HG03342 (cell line): ENCODE measurements at regions not wholly inside any gene's neighbourhood (a gene's known extent, or its start where the extent isn't known, plus 50 kb on each side); places are given as distances from the start of the nearest gene placed in this dataset.
"Not testable (repeated sequence)": the region's sequence is repeated elsewhere in the genome, so short reads cannot be mapped to it uniquely, and the experiment has no call there.

Source experiments
- ATAC-seq: cut with Tn5 transposase; IDR thresholded peaks from one replicate; pipeline ENCODE4 v1.9.1; 2021; ENCODE audit warnings: mild to moderate bottlenecking, moderate library complexity; ENCODE audit not compliant: unreplicated experiment

- ATAC-seq: no peak
These were observed 1675.9 kb upstream of the CELF4 start for GRCh38 chr18:39241534-39241933.

DNA sequence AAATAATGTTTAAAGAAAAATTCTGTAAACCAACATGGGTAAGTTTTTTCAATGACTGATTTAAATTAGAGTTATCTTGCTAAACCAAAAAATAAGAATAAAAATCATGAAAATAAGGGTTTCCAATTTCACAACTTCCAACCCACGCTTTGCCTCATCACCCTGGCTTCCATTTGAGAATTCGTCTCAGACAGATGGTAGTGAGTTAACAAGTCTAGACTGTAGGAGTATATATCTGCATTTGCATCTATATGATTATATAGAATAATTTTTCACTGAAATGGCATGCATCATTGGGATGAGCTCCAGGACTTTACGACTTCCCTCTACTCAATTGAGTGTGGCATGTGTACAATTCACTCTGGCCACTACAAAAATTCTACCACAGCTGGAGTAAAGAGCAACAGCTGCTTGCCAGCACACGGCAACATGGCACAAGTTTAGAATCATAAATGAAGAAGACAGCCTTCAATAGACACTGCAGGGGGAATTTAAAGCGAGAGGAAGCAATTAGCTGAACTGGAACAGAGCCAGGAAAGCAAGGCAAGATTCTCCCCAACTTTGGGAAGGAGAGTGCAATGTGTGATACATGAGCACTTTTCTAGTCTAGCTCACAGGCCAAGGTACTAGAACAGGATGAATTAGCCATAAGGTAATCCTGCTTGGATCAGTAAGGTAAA lies 1673.5 kb upstream of the CELF4 start:
- ATAC-seq: no peak

DNA sequence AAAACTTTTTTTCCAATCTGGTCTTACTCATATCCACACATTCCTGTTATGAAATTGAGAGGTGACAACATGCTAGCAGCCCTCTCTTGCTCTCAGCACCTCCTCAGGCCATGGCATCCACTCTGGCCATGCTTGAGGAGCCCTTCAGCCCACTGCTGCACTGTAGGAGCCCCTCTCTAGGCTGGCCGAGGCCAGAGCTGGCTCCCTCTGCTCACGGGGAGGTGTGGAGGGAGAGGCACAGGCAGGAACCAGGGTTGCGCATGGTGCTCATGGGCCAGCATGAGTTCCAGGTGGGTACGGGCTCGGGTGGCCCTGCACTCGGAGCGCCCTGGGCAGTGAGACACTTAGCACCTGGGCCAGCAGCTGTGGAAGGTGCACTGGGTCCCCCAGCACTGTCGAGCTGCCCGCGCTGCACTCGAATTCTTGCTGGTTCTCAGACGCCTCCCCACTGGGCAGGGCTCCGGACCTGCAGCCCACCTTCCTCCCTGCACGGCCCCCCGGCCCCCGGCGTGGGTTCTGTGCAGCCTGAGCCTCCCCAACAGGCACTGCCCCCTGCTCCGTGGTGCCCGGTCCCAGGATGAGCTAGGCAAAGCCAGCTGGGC lies 1669.6 kb upstream of the CELF4 start:
- ATAC-seq: no peak

DNA sequence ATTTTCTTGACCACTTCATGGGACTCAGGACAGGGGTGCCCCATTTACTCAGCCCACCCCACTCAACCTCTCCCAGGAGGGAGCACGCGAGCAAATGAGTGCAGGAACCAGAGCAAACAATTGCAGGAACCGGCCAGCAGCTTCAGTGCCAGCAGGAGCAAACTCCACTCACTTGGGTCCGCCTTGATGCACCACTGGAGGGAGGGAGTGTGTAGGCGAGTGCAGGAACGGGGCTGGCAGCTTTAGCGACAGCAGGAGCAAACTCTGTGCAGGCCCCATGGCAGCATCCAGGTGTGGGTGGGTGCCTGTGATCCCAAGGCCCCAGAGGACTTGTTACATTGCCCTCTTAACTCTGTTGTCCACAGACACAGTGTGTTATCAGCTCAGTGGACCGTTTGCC lies 1667.3 kb upstream of the CELF4 start:
- ATAC-seq: no peak

GRCh38 chr18:39232490-39232889 lies 1666.9 kb upstream of the CELF4 start:
- ATAC-seq: no peak

DNA sequence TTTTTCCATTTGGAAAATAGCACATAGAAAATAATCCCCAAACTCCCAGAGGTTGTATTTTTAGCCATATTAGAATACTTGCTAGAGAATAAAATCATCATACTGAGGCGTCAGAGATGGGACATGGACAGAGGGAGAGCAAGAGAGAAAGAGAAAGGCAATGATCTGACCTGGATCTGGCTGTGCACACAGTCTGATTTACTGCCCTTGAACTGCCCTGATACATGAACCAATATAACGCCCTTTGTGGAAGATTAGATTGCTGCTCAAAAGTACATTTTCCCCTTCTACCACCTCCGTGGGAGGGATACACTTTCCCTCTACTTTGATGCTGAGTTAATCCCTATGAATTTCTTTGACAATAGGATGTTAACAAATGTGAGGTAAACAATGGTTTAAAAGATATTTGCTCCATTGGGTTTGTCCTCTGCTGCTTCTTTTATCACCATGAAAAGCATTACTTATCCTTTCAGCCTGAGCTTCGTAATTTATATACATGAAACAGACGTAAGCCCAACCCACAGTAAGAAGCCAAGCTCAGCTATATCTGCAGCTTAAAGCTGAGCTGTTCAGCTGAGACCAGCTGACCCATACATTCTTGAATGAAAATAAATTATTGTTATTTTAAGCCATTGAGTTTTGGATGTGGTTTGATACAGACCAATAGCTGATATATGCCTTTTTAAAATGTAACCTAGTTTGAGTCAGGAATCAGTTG lies 1664.6 kb upstream of the CELF4 start:
- ATAC-seq: no peak

GRCh38 chr18:39227769-39228168 lies 1662.2 kb upstream of the CELF4 start:
- not testable (repeated sequence) for ATAC-seq

DNA sequence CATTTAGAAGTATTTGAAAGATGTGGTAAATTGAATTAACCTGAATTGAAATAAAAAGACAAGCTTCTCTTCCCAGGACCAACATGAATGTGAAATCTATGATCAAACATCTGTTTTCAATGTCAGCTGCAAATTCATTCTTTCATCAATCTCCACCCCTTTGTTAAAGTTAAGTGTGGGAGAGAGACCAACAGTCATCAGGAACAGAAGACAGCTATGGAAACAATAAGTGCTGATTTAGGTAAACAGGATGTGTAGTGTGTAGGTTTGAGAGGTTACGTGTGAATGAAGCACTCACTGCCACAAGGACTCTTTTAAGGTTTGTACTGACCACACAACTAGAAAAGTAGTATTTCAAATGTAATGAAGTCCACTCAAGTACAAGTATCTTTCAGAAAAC lies 1659.8 kb upstream of the CELF4 start:
- ATAC-seq: no peak

- no peak for ATAC-seq
These were observed 1657.7 kb upstream of the CELF4 start for GRCh38 chr18:39223283-39223682.

GRCh38 chr18:39215920-39216319 lies 1650.3 kb upstream of the CELF4 start:
- ATAC-seq: no peak

DNA sequence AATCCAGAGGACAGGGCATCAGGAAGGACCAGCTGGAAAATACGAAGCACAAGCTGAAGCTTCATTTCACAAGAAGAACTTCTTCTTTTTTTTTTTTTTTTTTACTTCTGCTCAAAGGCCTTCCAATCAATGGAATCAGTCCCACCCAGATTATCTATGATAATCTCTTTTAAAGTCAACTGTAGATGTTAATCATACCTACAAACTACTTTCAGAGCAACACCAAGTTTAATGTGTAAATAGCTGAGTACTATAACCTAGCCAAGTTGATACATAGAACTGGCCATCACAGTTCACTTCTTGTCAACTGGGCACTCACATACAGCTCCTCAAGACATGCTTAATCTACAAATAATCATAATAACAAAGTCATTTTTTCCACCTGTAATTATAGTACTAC lies 1645.9 kb upstream of the CELF4 start:
- no peak for ATAC-seq

- ATAC-seq: no peak
These were observed 1643.6 kb upstream of the CELF4 start for GRCh38 chr18:39209173-39209572.

DNA sequence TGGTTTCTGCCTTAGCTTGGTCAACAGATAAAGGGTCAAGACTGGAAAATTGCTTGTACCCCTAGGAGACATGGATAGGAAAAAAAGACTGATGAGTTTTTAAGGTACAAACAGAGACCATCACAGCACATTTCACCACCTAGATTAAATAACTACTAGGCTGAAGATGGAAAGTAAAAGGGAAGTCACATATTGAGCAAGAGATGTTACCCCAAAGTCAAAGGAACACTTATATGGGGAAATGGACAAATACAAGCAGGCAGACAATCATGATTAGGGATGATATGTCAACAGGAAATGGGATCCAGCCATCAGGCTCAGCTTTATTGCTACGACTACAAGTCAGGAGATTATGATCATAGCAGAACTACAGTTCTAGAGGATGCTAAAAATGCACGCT lies 1643.1 kb upstream of the CELF4 start:
- no peak for ATAC-seq

DNA sequence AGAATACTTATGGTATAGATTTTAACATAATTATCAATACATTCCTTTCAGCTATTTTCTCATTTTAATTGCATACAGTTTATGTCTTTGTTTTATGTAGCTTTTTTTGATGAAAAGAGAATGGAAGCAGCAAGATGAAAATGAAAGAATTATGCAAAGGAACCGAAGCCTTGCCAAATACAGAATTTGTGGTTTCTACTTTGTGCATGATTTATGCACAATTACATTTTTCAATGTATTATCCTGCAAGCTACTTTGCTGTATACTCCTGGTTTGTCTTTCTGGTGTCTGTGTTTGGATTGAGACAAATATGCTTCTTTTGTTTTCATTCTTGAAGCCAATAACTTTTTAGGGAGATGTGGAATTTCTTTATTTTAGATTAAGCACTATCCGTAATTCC lies 1642.6 kb upstream of the CELF4 start:
- ATAC-seq: no peak

GRCh38 chr18:39206398-39207103 lies 1641.0 kb upstream of the CELF4 start:
- not testable (repeated sequence) for ATAC-seq

DNA sequence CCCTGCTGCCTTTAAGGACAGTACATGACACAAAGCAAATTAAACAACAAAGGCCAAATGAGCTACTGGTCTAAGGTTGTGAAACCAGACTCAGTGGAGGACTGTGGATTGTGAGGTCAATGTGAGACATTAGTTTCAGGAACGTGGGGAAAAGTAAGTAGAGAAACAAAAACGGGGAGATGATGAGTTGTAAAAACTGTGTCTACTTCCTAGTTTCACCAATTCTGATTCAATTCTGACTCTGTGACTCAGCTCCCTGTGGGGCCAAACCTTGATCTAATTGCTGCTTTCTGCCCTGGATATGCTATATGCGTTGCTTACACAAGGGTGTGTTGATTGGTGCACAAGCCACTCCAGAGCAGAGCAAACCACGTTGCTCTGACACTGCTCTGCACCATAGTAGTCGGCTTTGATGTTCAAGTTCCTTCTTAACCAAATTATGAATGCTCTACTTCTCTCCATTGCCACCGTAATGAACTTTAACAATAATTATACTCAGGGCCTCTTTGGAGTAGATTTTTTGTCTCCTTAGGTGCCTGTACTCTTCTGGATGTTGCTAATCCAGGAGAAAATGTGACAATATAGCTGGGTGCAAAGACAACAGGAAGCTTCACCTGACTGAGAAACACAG lies 1640.1 kb upstream of the CELF4 start:
- ATAC-seq: no peak

- ATAC-seq: no peak
These were observed 1634.6 kb upstream of the CELF4 start for GRCh38 chr18:39200153-39200552.

DNA sequence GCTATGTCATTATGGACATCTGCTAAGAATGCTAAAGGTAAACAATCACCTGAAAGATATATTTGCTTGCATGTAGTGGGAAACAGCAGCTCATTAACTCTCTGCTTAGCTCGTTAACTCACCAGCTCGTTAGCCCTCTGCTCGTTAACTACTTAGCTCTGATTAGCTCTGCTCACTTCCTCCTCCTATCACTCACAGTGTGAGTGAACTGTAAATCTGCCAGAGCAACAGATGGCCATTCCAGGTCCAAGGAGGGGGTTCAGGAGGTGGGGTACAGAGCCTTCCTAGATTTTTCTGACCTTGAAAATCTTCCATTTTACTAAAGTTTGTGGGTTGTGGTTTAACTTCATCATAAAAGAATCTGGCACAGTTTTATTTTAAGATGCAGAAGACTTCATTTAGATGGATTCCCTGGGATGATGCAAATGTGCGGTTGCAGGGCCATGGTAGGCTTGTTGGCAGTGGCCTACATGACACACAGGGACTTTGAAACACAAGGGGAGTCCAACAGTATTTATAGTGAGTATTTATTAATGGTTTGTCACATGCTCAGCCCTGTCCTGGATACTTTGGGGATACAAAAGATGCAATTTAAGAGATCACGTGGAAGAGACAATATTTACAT lies 1633.7 kb upstream of the CELF4 start:
- no peak for ATAC-seq

- ATAC-seq: no peak
These were observed 1632.8 kb upstream of the CELF4 start for GRCh38 chr18:39198376-39198775.

GRCh38 chr18:39191931-39192330 lies 1626.3 kb upstream of the CELF4 start:
- no peak for ATAC-seq

- ATAC-seq: no peak
These were observed 1625.5 kb upstream of the CELF4 start for GRCh38 chr18:39191058-39191457.
